ENCODE measurements at regions not wholly inside any gene's neighbourhood (a gene's known extent, or its start where the extent isn't known, plus 50 kb on each side); places are given as distances from the start of the nearest gene placed in this dataset.

DNA sequence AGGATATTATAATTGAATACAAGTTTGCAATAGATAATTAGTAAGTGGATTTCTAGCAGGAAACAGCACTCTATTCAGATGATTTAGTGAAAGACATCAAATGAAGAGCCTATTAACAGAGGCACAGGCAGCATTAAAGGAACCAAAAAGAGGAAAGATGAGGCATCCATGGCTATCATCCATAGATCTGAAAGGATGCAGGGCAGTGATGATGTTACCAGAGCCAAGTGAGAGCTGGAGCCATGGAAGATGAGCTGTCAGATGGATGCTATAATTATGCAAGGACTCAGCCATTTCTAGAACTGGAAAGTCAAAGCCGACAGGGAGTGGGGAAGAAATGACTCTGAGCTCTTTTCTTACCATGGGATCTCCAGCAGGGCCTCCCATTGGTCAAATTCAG lies 66.8 kb upstream of the ANKEF1 start:
- H3K4me3 ChIP-seq (ENCODE audit: low read depth in 2 of 2, low read length in 2 of 2), result no peak overlapping the region
- ATAC-seq (no peak), DNase-seq (ENCODE audit: low read depth, low spot score) (no peak)
- H3K9me3 ChIP-seq (ENCODE audit: control insufficient read depth, insufficient read depth, low read depth, low read length), result no peaks in the 10 kb centered on the region
- H3K27ac ChIP-seq (ENCODE audit: low read length), result no peak overlapping the region
- BruUV-seq (replicated peaks), result no TSS peak
- CTCF ChIA-PET, result no interaction called here
- H3K27me3 ChIP-seq (ENCODE audit: control insufficient read depth, insufficient read depth, low read length), result no peaks in the 10 kb centered on the region
- no peak for TF ChIP-seq POLR2AphosphoS5 (IDR thresholded peaks at IDR 0.05; ENCODE audit: low read depth, low read length)
- TF ChIP-seq, protein P1, sequence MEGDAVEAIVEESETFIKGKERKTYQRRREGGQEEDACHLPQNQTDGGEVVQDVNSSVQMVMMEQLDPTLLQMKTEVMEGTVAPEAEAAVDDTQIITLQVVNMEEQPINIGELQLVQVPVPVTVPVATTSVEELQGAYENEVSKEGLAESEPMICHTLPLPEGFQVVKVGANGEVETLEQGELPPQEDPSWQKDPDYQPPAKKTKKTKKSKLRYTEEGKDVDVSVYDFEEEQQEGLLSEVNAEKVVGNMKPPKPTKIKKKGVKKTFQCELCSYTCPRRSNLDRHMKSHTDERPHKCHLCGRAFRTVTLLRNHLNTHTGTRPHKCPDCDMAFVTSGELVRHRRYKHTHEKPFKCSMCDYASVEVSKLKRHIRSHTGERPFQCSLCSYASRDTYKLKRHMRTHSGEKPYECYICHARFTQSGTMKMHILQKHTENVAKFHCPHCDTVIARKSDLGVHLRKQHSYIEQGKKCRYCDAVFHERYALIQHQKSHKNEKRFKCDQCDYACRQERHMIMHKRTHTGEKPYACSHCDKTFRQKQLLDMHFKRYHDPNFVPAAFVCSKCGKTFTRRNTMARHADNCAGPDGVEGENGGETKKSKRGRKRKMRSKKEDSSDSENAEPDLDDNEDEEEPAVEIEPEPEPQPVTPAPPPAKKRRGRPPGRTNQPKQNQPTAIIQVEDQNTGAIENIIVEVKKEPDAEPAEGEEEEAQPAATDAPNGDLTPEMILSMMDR (IDR thresholded peaks at IDR 0.05), result no peak
- intact Hi-C loops (cut with micrococcal nuclease; ENCODE audit: unreplicated experiment), result no loop called here
- POLR2A ChIA-PET, result no interaction called here
- H3K4me1 ChIP-seq (ENCODE audit: control insufficient read depth, insufficient read depth, low read length), result no peaks in the 10 kb centered on the region
- H3K36me3 ChIP-seq (ENCODE audit: control insufficient read depth, insufficient read depth, low read length), result no peaks in the 10 kb centered on the region
- in situ Hi-C loops (cut with HindIII; ENCODE audit: low pct_unique_long_range_greater_than_20kb, low sequenced_read_pairs), result no loop called here

DNA sequence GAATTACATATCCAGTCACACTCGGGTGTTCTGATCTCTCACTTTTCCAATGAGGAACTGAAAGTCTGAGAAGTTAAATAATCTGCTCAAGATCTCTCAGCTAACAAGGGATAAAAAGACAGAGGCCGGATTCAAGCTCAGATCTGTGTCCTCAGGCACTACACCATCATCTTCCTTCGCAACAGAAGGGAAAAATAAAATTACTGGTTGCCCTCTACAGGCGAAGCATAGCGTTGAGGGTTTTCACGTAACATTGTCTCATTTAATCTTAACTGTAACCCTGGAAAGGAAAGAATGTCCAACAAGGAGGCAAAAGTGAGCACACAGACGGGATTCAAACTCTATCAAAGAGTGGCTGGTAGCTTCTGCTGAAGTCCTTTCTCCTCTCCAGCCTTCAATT lies 67.8 kb upstream of the ANKEF1 start:
- DNase-seq (ENCODE audit: low read depth, low spot score) (no peak), ATAC-seq (no peak)
- Histone ChIP-seq H3K4me1 (ENCODE audit: control insufficient read depth, insufficient read depth, low read length) (no peaks in the 10 kb centered on the region), H3K36me3 (ENCODE audit: control insufficient read depth, insufficient read depth, low read length) (no peaks in the 10 kb centered on the region), H3K4me3 (ENCODE audit: low read depth in 2 of 2, low read length in 2 of 2) (no peak overlapping the region), H3K9me3 (ENCODE audit: control insufficient read depth, insufficient read depth, low read depth, low read length) (no peaks in the 10 kb centered on the region), H3K27me3 (ENCODE audit: control insufficient read depth, insufficient read depth, low read length) (no peaks in the 10 kb centered on the region), H3K27ac (ENCODE audit: low read length) (no peak overlapping the region)
- no TSS peak for BruUV-seq (replicated peaks)
- ChIA-PET CTCF (no interaction called here), POLR2A (no interaction called here)
- TF ChIP-seq, protein P2, sequence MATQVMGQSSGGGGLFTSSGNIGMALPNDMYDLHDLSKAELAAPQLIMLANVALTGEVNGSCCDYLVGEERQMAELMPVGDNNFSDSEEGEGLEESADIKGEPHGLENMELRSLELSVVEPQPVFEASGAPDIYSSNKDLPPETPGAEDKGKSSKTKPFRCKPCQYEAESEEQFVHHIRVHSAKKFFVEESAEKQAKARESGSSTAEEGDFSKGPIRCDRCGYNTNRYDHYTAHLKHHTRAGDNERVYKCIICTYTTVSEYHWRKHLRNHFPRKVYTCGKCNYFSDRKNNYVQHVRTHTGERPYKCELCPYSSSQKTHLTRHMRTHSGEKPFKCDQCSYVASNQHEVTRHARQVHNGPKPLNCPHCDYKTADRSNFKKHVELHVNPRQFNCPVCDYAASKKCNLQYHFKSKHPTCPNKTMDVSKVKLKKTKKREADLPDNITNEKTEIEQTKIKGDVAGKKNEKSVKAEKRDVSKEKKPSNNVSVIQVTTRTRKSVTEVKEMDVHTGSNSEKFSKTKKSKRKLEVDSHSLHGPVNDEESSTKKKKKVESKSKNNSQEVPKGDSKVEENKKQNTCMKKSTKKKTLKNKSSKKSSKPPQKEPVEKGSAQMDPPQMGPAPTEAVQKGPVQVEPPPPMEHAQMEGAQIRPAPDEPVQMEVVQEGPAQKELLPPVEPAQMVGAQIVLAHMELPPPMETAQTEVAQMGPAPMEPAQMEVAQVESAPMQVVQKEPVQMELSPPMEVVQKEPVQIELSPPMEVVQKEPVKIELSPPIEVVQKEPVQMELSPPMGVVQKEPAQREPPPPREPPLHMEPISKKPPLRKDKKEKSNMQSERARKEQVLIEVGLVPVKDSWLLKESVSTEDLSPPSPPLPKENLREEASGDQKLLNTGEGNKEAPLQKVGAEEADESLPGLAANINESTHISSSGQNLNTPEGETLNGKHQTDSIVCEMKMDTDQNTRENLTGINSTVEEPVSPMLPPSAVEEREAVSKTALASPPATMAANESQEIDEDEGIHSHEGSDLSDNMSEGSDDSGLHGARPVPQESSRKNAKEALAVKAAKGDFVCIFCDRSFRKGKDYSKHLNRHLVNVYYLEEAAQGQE (IDR thresholded peaks at IDR 0.05; ENCODE audit: insufficient read depth in 1 of 2, low read depth in 2 of 2, low read length in 1 of 2), result no peak
- TF ChIP-seq, protein P1 (IDR thresholded peaks at IDR 0.05), result peak; percentile 62
- in situ Hi-C loops (cut with HindIII; ENCODE audit: low pct_unique_long_range_greater_than_20kb, low sequenced_read_pairs) (no loop called here), intact Hi-C loops (cut with micrococcal nuclease; ENCODE audit: unreplicated experiment) (no loop called here)

DNA sequence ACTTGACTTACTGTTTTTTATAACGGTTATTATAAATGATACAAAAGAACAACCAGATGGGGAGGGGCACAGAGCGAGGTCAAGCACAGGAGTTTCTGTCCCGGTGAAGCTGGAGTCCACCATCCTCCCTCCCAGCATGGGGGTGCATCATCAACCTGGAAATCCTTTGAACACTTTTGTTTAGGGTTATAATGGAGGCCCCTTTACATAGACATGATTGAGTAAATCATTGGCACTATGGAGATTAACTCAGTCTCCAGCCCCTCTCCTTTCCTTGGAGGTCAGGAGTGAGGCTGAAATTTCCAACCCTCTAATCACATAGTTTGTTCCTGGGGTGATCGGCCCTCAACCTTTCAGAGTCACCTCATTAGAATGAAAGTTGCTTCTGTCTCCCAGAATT lies 71.8 kb upstream of the ANKEF1 start:
- in situ Hi-C loops (cut with HindIII; ENCODE audit: low pct_unique_long_range_greater_than_20kb, low sequenced_read_pairs), result no loop called here
- no peaks in the 10 kb centered on the region for H3K4me1 ChIP-seq (ENCODE audit: control insufficient read depth, insufficient read depth, low read length)
- CTCF ChIA-PET, result no interaction called here
- H3K4me3 ChIP-seq (ENCODE audit: low read depth in 2 of 2, low read length in 2 of 2), result no peak overlapping the region
- BruUV-seq (replicated peaks), result no TSS peak
- H3K27me3 ChIP-seq (ENCODE audit: control insufficient read depth, insufficient read depth, low read length), result no peaks in the 10 kb centered on the region
- no peaks in the 10 kb centered on the region for H3K9me3 ChIP-seq (ENCODE audit: control insufficient read depth, insufficient read depth, low read depth, low read length)
- POLR2A ChIA-PET, result no interaction called here
- intact Hi-C loops (cut with micrococcal nuclease; ENCODE audit: unreplicated experiment), result no loop called here
- no peak for TF ChIP-seq POLR2AphosphoS5 (IDR thresholded peaks at IDR 0.05; ENCODE audit: low read depth, low read length)
- TF ChIP-seq TCF7L2 (IDR thresholded peaks at IDR 0.05; ENCODE audit: low read depth, low read length), result no peak
- no peak overlapping the region for H3K27ac ChIP-seq (ENCODE audit: low read length)
- DNase-seq (ENCODE audit: low read depth, low spot score), result no peak
- H3K36me3 ChIP-seq (ENCODE audit: control insufficient read depth, insufficient read depth, low read length), result no peaks in the 10 kb centered on the region
- ATAC-seq, result no peak
